ENCODE measurements at regions not wholly inside any gene's neighbourhood (a gene's known extent, or its start where the extent isn't known, plus 50 kb on each side); places are given as distances from the start of the nearest gene placed in this dataset.

DNA sequence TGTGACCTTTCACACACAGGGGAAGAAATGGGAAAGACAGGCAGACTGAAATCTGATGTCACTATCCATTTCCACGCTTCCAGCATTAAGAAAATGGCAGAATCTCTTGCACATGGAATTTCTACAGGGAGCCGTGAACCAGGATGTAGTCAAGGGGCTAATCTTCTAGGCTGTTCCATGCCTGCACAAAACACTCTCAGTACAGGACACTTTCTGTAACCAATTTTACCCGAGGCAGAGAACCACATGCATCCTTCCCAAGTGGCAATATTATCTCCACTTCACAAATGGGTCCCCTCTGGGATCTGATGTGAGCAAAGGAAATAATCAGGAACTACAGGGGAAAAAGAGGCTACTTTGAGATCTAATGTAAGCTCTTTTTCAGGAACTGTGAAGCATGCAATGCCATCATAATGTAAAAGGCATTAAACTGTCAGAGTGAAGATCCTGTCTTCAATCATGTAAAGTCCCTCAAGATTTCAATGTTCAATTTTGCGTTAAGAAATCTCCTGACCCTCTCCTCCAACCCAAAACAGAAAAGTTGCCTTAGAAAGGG lies 236.9 kb downstream of the RBM43 start:
- TF ChIP-seq, protein P1, sequence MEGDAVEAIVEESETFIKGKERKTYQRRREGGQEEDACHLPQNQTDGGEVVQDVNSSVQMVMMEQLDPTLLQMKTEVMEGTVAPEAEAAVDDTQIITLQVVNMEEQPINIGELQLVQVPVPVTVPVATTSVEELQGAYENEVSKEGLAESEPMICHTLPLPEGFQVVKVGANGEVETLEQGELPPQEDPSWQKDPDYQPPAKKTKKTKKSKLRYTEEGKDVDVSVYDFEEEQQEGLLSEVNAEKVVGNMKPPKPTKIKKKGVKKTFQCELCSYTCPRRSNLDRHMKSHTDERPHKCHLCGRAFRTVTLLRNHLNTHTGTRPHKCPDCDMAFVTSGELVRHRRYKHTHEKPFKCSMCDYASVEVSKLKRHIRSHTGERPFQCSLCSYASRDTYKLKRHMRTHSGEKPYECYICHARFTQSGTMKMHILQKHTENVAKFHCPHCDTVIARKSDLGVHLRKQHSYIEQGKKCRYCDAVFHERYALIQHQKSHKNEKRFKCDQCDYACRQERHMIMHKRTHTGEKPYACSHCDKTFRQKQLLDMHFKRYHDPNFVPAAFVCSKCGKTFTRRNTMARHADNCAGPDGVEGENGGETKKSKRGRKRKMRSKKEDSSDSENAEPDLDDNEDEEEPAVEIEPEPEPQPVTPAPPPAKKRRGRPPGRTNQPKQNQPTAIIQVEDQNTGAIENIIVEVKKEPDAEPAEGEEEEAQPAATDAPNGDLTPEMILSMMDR (conservative IDR thresholded peaks at IDR 0.05; ENCODE audit: low read depth, low read length): no peak
- TF ChIP-seq EZH2 (IDR thresholded peaks at IDR 0.05; ENCODE audit: low read length, unreplicated experiment) (no peak), EZH2phosphoT487 (IDR thresholded peaks at IDR 0.05; ENCODE audit: borderline replicate concordance, low read length) (no peak)
- no peak overlapping the region for H3K4me2 ChIP-seq (ENCODE audit: low read length)
- DNase-seq (no peak), ATAC-seq (no peak)
- no peaks in the 10 kb centered on the region for H3K4me1 ChIP-seq (ENCODE audit: insufficient read depth, low read length)
- no peak overlapping the region for H2AFZ ChIP-seq (ENCODE audit: low read length)
- no peak overlapping the region for H3K4me3 ChIP-seq (ENCODE audit: low read length)
- no TSS peak for BruUV-seq (replicated peaks)
- no peaks in the 10 kb centered on the region for H3K27me3 ChIP-seq (ENCODE audit: low read length)
- H3K27ac ChIP-seq (ENCODE audit: low read length): no peak overlapping the region
- ChIA-PET CTCF (no interaction called here), POLR2A (ENCODE audit: unreplicated experiment) (no interaction called here)
- H3F3A ChIP-seq (ENCODE audit: low read length, unreplicated experiment): no peaks in the 10 kb centered on the region
- no peak overlapping the region for H3K9ac ChIP-seq (ENCODE audit: low read length)
- no peaks in the 10 kb centered on the region for H3K36me3 ChIP-seq (ENCODE audit: low read depth, low read length)
- H4K20me1 ChIP-seq (ENCODE audit: low read length): no peaks in the 10 kb centered on the region
- H3K79me2 ChIP-seq (ENCODE audit: low read length): no peaks in the 10 kb centered on the region
- intact Hi-C loops (cut with micrococcal nuclease): no loop called here
- H3K9me2 ChIP-seq (replicated peaks; ENCODE audit: low read length): no peaks in the 10 kb centered on the region
- no peaks in the 10 kb centered on the region for H3K9me3 ChIP-seq (ENCODE audit: low read length)

GRCh38 chr2:151021747-151022452 lies 239.8 kb downstream of the RBM43 start:
- TF ChIP-seq, protein P1 (conservative IDR thresholded peaks at IDR 0.05; ENCODE audit: low read depth, low read length): no peak
- no peak for TF ChIP-seq EZH2phosphoT487 (IDR thresholded peaks at IDR 0.05; ENCODE audit: borderline replicate concordance, low read length)
- no peak for TF ChIP-seq EZH2 (IDR thresholded peaks at IDR 0.05; ENCODE audit: low read length, unreplicated experiment)
- BruUV-seq (replicated peaks): no TSS peak
- POLR2A ChIA-PET (ENCODE audit: unreplicated experiment): no interaction called here
- Histone ChIP-seq H3F3A (ENCODE audit: low read length, unreplicated experiment) (no peaks in the 10 kb centered on the region), H3K4me2 (ENCODE audit: low read length) (no peak overlapping the region), H2AFZ (ENCODE audit: low read length) (peak overlapping the region; percentile 32; the same call in 1 of the 2 replicates), H3K9ac (ENCODE audit: low read length) (no peak overlapping the region), H3K36me3 (ENCODE audit: low read depth, low read length) (no peaks in the 10 kb centered on the region), H4K20me1 (ENCODE audit: low read length) (no peaks in the 10 kb centered on the region), H3K9me2 (replicated peaks; ENCODE audit: low read length) (no peaks in the 10 kb centered on the region), H3K4me3 (ENCODE audit: low read length) (no peak overlapping the region), H3K27me3 (ENCODE audit: low read length) (no peaks in the 10 kb centered on the region), H3K27ac (ENCODE audit: low read length) (no peak overlapping the region), H3K9me3 (ENCODE audit: low read length) (no peaks in the 10 kb centered on the region), H3K4me1 (ENCODE audit: insufficient read depth, low read length) (no peaks in the 10 kb centered on the region), H3K79me2 (ENCODE audit: low read length) (no peaks in the 10 kb centered on the region)
- DNase-seq (no peak), ATAC-seq (no peak)
- intact Hi-C loops (cut with micrococcal nuclease): no loop called here
- CTCF ChIA-PET: no interaction called here

DNA sequence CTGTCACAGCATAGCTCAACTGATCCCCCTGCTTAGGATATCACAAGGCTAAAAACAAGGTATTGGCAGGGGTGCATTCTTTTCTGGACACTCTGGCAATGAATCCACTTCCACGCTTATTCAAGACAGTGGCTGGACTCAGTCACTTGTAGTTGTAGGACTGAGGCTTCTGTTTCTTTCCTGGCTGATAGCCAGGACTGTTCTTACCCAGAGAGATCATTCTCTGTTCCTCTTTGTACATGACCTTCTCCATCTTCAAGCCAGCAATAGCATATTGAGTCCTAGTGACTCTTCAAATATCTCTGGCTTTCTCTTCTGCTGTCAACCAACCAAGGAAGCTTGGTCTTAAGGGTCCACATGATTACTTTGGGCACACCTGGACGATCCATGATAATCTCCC lies 241.3 kb downstream of the RBM43 start:
- BruUV-seq (replicated peaks): no TSS peak
- Histone ChIP-seq H3K36me3 (ENCODE audit: low read depth, low read length) (no peaks in the 10 kb centered on the region), H3K27ac (ENCODE audit: low read length) (no peak overlapping the region), H3K9me3 (ENCODE audit: low read length) (no peaks in the 10 kb centered on the region), H3K4me3 (ENCODE audit: low read length) (no peak overlapping the region), H3F3A (ENCODE audit: low read length, unreplicated experiment) (no peaks in the 10 kb centered on the region), H3K79me2 (ENCODE audit: low read length) (no peaks in the 10 kb centered on the region), H3K4me2 (ENCODE audit: low read length) (no peak overlapping the region), H3K9me2 (replicated peaks; ENCODE audit: low read length) (no peaks in the 10 kb centered on the region), H3K4me1 (ENCODE audit: insufficient read depth, low read length) (no peaks in the 10 kb centered on the region), H3K9ac (ENCODE audit: low read length) (no peak overlapping the region), H3K27me3 (ENCODE audit: low read length) (no peaks in the 10 kb centered on the region), H4K20me1 (ENCODE audit: low read length) (no peaks in the 10 kb centered on the region), H2AFZ (ENCODE audit: low read length) (no peak overlapping the region)
- POLR2A ChIA-PET (ENCODE audit: unreplicated experiment): interaction anchor here (0.5 kb wide), 1 partner anchor 458 kb away, joined by 3 read pairs; no protein-coding TSS in a partner anchor
- TF ChIP-seq EZH2 (IDR thresholded peaks at IDR 0.05; ENCODE audit: low read length, unreplicated experiment): no peak
- no peak for TF ChIP-seq EZH2phosphoT487 (IDR thresholded peaks at IDR 0.05; ENCODE audit: borderline replicate concordance, low read length)
- TF ChIP-seq, protein P1 (conservative IDR thresholded peaks at IDR 0.05; ENCODE audit: low read depth, low read length): no peak
- DNase-seq: no peak
- no peak for ATAC-seq
- CTCF ChIA-PET: no interaction called here
- intact Hi-C loops (cut with micrococcal nuclease): no loop called here

All from PC-3 (cell line).